ENCODE measurements at regions not wholly inside any gene's neighbourhood (a gene's known extent, or its start where the extent isn't known, plus 50 kb on each side); places are given as distances from the start of the nearest gene placed in this dataset.
A peak's percentile ranks its signal among the peaks of the same experiment; 100 is the strongest.
"Not testable (repeated sequence)": the region's sequence is repeated elsewhere in the genome, so short reads cannot be mapped to it uniquely, and the experiment has no call there.

DNA sequence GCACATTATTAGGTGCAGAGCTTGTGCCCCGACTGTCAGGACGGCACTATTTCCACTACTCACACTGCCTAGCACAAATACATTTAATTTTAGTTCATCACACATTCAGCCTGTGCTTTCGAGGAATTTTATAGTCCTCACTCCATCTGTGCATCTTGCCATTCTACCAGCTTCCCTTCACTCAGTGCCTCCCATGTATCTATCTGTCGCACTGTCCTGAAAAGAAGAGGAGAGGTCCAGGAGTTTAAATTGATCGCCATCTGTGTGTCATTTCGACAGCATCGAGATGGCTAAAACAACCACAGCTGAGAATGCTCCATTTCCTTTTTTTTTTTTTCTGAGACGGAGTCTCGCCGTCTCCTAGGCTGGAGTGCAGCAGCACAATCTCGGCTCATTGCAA, 97.6 kb upstream of the FOXN3 start:
- DNase-seq = no peak

DNA sequence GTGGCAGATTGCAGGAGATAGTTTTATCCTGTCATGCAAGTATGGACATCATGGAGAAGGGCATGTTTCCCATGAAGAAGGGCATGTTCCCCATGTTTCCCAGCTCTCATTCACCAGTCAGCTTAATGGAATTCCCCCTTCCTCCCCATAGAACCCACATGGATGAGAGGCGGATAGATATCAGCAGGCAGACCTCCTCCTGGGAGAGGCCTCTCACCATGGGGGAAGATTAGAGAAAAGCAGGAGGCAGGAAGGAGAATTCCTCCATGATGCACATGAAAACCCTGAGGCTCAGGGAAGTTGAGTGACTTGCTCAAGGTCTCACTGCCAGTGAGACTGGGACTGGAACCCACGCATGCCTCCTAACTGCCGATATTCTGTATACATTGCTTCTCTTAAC, 92.9 kb upstream of the FOXN3 start:
- DNase-seq = no peak

DNA sequence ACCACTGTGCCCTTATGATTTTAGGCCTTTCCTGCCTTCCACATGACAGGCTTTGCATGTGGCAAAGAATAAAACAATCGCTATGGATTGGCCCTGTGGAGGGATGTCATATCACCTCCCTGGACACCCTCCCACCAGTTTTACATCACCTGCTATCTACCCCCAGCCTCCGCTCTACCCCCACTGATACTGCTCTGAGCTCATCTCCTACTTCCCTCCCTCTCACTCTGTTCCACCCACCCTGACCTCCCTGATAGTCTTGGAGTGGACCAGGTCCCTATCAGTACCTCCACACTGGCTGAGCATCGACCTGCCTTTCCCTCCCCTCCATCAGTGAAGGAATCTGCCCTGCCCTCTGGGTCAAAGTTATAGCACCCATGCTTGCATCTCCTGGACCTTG, 91.8 kb upstream of the FOXN3 start:
- no peak for DNase-seq

DNA sequence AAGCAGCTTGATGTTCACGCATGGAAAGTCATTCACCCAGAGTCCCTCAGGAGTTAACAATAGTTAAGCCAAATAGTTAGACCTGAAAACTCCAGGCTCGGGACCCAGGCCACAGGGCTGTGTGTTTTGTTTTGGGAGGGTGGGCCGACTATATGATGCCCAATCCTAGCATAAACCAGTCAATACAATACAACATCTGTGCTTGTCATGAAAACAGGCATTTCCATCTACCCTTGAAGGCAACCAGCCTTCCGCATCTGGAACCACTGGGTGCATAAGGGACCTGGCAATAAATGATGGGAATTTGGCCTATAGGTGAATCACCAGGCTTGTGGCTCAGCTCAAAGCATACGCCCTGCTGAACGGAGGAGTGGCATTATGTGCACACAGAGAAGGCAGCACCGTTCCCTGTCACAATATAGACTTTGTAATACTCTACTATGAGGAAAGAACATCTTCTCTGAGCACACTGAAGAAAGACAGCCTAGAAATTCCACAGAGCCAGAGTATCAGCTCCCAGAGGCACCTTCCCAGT, 91.0 kb upstream of the FOXN3 start:
- DNase-seq = no peak

DNA sequence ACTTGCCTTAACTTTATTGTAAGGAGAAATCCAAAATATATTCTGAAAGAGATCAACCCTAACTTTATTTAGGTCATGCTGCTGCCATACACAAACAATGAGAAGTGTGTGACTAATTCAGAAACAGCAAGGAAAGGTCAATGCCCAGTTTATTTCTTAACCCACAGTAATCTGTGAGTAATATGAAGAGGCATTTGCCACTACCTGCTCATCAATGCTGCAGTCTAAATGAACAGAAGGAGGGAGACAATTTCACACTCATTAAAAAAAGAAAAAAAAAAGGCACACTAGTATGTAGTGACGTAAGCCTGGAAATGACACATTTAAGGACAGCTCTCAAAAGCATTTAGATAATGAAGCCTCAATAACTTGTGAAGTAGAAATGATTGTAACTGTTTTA, 90.5 kb upstream of the FOXN3 start:
- peak; percentile 78 for DNase-seq

DNA sequence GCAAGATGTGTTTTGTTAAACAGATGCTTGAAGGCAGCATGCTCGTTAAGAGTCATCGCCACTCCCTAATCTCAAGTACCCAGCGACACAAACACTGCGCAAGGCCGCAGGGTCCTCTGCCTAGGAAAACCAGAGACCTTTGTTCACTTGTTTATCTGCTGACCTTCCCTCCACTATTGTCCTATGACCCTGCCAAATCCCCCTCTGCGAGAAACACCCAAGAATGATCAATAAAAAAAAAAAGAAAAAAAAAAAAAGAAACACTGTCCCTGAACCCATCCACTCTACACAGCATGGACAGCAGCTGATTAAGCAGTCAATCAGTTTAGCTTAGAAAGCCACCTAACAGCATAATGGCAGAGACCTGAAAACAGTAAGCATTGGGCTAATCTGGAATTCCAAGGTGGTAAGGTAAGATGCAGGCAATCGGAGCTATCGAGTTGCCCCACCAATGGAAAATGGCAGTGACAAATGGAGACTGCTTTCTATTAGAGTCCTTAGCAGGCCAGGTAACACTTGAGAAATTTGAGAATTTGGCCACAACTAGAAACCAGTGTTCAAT, 89.9 kb upstream of the FOXN3 start:
- not testable (repeated sequence) for DNase-seq

DNA sequence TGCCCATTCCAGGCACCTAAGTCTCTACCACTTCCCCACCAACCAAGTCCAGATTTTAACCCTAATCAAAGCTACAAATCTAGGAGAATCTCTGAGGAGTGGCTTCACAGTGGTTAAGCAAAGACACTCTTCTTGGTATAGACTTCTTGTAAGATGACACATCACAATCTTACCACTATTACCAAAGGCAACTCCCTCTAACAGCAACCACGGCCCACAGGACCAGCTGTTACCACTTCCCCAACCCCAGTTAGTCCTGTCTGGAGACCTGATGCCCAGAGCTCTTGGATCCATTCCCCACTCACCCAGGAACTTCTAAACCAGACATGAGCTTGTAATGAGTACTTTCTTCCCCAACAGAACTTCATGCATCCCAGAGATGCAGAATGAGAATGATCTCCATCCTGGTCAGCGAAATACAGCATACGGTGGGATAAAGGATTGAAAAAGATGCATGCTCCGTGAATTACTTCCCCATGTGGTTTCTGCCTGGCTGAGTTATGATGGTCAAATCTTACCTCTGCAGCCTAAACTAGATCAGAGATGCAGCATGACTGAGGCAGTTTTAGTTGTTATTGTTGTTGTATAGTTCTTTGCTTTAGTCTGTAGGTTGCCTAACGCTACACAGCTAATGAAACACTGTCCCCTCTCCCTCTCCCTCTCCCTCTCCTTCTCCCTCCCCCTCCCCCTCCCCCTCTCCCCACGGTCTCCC, 87.7 kb upstream of the FOXN3 start:
- peak; percentile 60 for DNase-seq

DNA sequence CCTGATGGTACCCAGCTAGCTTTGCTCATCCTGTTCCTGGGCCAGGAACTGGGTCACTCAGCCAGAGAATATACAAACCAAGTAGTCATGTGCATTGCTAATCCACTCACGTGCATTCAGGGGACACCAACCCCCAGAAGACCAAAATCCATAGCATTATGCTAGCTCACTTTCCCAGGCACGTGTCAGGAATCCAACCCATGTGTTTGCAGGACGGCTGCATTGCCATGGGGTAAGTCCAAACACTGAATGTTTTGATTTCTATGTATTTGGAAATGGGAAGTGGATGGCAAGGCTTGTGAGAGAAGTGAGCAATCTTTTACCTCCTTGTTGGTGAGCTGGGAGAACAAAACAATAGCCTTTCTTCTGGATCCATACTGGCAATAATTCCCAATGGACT, 87.1 kb upstream of the FOXN3 start:
- DNase-seq = no peak

DNA sequence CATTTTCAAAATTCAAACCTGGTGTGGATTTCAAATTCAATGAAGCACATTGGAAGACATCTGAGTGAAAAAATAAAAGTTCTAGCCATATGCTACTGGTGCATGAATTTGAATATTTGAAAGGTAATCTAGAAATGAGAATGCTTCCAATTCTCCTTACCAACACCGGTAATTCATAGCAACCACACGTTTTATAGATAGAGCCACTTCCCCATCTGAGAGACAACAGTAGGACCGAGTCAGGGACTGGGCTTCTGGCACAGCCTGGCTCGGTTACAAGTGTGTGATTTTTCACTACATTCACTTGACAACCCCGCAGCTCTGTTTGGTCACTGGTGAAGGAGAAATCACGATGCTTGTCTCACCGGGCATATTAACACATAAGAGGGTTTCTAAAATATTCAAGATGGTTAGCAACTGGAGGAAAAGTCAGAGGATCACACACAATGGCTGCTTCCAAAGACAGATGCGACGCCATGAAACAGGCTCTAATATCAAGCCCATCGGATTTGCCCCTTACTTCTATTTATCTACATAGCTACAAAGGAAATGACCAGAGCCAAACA, 86.5 kb upstream of the FOXN3 start:
- peak; percentile 14 for DNase-seq

DNA sequence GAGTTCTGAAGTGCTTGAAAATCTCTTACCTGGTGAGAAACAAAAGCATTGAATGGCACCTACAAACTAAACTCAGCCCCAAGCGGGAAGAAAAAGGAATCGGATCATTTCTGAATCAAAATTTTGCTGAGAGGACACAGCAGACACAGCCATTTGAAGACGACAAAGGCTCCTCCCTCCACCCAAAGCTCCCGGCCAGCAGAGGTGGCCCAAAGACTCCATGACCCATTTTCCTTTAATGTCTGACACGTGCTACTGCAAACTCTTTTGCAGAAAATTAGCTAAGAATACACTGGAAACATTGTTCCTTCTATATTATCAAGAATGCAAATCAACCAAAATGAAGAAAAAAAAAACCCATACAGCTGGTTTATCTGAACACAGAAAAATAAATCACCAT, 85.9 kb upstream of the FOXN3 start:
- no peak for DNase-seq

DNA sequence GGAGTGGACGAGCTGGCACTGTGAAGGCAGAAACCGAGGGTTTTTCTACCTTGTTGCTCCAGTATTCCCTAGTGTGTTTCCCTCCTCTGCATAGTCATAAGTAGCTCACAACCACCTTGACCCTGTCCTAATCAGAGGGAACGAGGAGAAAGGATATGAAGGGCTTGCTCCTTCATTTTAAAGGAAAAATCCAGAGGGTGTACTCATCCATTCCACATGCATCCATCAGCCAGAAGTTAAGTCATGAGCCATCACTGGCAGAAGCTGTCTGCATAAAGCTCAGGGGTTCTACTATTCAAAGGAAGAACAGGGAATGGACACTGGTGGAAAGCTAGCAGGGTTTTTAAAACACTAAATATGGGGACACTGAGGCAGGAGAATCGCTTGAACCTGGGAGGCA, 84.3 kb upstream of the FOXN3 start:
- DNase-seq = no peak

DNA sequence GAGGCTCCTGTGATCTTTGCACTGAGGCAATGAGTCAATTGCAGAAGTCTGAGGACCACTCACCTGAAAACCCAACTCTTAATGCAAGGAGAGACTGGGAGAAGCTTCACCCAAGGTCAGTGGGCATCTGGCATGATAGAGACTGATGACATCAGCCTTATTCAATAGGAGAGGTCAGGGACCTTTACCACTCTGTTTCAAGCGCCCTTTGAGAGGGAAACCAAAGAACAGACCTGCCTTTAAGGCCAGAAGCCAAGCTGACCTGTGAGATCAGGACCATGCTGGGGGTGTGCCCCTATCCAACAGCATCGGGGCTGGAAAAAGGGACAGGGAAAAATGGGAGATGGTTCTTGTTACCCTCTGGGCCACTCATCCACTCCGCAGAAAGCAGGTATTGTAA, 83.3 kb upstream of the FOXN3 start:
- no peak for DNase-seq

DNA sequence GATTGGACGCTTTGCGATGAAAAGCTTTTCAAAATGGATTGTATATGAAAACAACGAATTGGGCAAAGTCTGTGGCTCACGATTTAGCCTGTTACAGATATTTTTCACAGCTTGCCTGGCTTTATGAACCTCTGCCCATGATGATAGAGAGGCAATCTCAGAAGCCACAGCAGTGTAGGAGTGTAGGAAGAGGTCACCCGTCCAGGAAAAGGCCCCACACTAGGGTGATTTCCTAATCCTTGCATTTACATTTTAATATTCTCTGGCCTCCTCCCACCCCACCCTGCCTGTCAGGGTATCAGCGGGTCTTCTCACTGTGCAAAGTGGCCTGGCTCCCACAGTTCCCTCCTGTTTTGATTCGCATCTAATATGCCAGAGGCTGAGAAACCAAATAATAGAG, 81.8 kb upstream of the FOXN3 start:
- DNase-seq = no peak

DNA sequence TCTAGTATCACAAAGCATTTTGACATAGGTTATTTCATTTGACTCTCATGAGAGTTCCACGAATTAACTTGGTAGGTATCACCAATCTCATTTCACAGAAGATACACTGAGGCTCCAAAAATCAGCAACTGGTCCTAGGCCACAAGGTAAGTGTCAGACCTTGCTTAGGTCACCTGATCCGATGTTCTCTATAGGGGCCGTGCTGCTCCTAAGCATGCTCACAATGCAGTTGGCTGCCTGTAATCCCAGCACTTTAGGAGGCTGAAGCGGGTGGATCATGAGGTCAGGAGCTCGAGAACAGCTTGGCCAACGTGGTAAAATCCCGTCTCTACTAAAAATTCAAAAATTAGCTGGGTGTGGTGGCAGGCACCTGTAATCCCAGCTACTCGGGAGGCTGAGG, 78.7 kb upstream of the FOXN3 start:
- no peak for DNase-seq

DNA sequence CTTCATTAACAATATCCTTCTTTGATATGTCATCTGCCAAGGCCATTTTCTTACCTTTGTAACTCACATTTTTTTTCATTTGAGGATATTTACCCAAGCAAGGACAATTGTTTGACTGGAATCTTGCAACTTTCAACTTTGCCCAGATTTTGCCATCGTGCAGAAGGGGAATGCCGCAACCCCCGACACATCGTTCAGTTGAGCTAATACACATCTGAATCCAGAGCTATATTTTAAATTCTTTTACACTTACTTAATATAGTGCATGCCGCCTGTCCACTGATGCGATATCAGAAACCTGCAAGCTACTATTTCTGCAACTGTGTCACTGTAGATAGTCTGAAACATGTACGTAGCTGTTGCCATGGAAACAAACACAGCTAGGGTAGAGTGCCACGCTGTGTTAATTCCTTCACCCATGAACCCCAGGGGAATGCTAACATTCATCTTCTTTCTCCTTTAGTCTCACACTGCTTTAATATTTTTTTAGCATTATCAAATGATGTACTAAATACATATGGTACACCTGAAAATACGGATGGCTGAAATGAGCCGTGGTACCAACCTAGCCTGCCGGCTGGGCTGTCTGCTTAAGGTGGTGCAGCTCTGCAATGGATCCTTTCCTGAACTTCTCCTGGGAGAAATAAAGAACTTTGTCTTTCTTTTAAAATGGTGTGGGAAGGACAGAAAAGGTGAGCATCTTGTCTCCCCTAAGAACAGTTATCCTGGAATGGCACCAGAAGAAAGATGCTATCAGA, 77.0 kb upstream of the FOXN3 start:
- DNase-seq = no peak

DNA sequence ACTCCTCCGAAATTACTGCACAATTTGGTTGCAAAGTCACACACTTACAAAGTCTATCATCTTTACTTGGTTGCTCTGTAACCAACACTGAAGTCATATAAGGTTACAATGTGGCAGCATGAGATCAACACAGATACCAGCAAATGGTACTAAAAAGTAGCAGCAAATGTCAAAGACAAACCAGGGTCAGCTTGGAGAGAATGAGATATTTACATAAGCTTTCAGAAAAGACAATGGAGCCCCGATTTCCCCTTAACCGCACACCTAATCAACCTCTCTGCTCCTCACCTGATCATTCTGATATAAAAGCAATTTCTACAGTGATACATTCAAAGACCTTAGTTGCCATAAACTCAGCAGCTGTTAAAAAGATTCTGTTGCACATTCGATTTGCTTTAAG, 76.4 kb upstream of the FOXN3 start:
- DNase-seq = no peak

DNA sequence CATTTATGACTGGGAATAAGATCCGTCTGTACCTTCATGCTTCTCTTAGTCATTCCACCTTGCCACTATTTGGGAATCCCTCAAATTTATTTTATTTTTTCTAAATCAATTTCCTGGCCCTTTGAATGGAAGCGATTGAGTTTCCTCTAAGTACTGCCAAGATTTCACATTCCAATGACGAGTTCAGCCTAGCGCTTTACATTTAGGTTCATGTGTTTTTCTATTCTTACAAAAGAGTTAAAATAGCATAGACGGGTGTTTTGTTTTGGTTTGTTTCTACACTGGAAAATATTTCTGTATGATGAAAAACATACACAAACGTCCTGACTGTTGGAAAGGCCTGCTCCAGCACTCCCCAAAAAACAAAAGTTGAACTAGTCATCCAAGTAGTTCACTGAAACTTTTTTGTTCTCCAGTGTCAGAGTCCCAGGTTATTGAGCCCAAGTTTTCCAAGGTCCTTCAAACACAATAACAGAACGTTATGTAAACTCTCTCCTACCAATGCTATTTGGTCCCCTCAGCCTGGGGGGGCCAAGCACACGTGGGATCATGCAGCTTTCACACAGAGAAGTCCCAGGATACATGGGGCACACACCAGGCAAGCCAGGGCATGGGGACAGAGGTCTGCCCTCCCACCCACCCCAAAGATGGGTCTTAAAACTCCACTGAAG, 74.8 kb upstream of the FOXN3 start:
- no peak for DNase-seq

DNA sequence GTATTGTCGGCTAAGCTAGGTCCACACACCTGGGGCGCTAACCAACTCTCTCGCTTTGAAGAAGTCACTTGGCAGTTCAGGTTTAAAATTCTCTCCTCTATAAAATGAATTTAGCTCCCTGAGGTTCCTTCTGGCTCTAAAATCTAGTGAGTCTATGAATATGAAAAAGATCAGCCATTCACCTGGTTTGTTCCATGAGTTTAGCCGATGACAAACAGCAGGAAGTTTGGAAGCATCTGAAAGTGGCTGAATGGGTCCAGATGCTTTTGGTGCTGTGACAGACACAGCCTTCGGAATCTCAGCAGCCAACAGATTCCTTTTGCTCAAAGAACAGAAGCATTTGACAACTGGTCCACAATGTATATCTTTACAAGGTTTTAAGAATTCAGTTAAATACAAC, 73.4 kb upstream of the FOXN3 start:
- no peak for DNase-seq

DNA sequence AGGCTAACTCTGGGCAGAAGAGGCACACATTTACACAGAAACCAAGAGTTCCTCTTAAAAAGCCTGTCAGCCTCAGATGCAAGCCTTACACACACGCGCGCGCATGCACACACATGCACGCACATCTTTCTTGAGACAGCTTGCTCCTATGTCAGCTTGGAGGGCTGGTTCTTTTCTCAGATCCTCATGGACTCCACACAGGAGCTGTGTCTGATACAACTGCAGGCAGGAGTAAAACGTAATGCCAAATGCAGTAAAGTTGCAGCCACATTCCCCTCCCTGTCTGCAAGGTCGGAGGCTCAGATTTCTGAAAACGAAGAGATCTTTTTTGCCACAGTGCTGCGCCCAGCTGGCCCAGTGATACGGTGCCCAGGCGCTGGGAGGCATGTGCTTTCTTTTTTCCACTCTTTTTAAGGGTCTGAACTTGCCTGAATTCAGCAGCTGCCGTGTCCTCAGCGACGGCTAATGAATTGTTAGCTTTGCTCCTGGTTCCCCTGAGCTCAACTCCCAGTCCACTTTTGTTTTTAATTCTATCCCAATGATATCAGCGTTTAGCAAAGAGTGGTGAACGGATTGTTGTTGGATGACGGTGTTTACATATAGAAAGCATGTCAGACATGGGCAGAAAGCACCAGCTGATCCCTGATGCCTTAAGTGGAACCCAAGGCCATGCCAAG, 72.9 kb upstream of the FOXN3 start:
- DNase-seq = no peak

DNA sequence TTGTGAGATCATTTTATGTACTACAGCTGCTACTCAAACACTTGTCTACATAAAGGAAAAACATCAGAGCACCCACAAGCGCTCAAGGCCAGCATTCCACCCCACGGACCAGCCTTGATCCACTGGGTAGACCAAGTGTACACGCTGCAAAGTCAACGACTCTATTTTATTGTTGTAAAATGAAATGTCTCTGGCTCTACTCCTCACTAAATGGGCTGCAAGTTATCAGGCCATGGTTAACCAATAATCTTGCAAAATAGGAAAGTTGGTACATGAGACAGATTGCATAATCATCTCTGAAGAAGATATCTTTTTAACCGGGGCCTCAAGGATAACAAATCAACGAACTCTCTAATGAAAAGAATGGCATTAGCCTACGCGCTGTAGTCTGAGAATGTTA, 69.9 kb upstream of the FOXN3 start:
- DNase-seq = no peak

DNA sequence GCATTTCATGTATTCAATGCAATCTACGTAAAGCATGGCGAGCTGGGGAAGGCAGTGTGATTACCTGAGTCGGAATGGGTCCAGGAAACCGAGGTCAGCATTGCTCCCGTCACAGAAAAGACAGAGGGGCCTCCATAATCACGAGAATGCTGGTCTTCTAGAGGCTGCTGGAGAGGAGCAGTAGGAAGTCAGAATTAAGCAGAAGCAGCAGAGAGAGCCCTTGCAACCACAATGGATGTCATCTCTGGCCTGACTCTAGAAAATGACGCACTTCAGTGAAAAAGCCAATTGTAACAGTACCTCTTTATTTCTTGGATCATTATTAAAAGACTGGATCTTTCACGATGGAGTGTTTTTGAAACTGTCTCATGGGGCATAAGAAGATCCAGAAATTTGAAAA, 69.5 kb upstream of the FOXN3 start:
- no peak for DNase-seq

DNA sequence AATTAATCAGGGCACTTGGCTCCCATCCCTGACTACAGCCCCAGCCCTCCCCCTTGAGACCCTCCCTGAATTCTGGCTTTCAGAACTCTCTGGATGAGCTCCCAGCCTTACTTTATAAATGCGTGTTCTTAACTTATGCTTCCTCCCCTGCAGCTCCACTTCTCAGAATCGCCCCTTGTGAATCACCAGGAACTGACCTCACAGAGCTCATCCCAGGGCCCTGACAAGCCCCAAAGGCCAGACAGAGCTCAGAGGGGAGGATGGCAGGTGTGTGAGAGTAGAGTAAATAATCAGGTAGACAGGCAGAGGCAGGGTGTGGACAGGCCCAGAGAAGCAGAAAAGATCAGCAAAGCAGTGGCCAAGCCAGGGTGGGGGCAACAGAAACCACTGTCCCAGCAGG, 68.2 kb upstream of the FOXN3 start:
- no peak for DNase-seq
